ENCODE measurements at regions not wholly inside any gene's neighbourhood (a gene's known extent, or its start where the extent isn't known, plus 50 kb on each side); places are given as distances from the start of the nearest gene placed in this dataset.

DNA sequence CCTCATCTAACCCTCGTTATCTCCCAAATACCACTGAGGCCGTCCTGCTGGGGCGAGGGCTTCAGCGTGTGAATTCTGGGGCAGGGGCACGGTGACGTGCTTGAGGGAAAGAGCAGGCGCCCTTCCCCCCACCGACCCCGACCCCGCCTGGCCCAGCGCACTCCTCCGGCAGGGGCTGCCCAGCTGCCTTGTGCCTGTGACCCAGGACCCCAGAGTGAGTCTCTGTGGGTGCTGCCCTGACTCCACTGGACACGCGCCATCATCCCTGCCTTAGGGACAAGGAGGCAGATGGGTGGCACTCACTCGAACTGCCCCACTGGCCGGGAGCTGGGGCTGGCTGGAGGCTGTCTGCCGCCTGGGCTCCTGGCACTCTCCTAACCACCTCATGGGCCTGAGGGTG is 136.2 kb upstream of the LPCAT1 start:
- TF ChIP-seq, protein P1, sequence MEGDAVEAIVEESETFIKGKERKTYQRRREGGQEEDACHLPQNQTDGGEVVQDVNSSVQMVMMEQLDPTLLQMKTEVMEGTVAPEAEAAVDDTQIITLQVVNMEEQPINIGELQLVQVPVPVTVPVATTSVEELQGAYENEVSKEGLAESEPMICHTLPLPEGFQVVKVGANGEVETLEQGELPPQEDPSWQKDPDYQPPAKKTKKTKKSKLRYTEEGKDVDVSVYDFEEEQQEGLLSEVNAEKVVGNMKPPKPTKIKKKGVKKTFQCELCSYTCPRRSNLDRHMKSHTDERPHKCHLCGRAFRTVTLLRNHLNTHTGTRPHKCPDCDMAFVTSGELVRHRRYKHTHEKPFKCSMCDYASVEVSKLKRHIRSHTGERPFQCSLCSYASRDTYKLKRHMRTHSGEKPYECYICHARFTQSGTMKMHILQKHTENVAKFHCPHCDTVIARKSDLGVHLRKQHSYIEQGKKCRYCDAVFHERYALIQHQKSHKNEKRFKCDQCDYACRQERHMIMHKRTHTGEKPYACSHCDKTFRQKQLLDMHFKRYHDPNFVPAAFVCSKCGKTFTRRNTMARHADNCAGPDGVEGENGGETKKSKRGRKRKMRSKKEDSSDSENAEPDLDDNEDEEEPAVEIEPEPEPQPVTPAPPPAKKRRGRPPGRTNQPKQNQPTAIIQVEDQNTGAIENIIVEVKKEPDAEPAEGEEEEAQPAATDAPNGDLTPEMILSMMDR (IDR thresholded peaks at IDR 0.05): no peak
- TF ChIP-seq POLR2A (IDR thresholded peaks at IDR 0.05): no peak

Measured in adrenal gland (tissue), 5 donors.